GM12801 (cell line): ENCODE measurements at regions not wholly inside any gene's neighbourhood (a gene's known extent, or its start where the extent isn't known, plus 50 kb on each side); places are given as distances from the start of the nearest gene placed in this dataset.

ENCODE experiments used
- TF ChIP-seq, protein P1 (sequence below): IDR thresholded peaks from one replicate; pipeline ENCODE4 v1.5.1; 2011; ENCODE audit warnings: control low read depth; ENCODE audit not compliant: insufficient read length; ENCODE audit errors: extremely low read depth

DNA sequence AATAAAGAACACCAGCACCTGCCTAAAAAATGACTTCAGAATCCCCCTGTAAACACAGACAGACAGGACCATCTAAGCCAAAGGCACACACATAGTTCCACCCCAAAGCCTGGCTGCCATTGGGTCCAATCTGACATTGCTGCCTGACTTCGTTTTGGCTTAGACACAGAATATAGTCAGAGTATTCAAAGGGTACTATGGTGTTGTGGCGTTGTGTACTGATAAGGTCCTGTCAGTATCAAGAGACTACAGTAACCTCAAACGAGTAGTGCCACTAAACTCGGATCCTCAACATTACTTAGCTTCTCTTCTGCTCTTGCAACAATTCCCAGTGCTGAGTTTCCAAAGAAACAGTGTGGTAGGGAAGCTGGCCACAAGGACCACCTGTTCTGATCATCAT is 169.3 kb upstream of the NR5A2 start:
- TF ChIP-seq, protein P1, sequence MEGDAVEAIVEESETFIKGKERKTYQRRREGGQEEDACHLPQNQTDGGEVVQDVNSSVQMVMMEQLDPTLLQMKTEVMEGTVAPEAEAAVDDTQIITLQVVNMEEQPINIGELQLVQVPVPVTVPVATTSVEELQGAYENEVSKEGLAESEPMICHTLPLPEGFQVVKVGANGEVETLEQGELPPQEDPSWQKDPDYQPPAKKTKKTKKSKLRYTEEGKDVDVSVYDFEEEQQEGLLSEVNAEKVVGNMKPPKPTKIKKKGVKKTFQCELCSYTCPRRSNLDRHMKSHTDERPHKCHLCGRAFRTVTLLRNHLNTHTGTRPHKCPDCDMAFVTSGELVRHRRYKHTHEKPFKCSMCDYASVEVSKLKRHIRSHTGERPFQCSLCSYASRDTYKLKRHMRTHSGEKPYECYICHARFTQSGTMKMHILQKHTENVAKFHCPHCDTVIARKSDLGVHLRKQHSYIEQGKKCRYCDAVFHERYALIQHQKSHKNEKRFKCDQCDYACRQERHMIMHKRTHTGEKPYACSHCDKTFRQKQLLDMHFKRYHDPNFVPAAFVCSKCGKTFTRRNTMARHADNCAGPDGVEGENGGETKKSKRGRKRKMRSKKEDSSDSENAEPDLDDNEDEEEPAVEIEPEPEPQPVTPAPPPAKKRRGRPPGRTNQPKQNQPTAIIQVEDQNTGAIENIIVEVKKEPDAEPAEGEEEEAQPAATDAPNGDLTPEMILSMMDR: no peak

DNA sequence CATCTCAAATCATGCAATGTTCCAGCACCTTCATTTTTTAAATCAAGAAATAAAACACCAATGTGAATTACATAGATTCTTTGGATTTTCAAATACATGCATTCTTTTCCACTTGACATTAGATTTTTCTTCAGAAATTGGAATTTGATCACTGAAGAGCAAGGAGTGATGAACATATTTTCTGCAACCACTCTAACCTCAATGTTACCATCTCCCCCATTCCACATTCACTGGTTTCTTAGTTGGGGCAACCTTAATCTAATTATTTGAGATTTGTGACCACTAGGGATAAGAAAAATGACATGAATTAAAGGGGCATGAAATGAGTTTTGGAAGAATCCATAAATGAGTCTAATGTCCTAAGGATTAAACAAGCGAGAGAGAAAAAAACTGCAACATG is 168.7 kb upstream of the NR5A2 start:
- TF ChIP-seq, protein P1: no peak

DNA sequence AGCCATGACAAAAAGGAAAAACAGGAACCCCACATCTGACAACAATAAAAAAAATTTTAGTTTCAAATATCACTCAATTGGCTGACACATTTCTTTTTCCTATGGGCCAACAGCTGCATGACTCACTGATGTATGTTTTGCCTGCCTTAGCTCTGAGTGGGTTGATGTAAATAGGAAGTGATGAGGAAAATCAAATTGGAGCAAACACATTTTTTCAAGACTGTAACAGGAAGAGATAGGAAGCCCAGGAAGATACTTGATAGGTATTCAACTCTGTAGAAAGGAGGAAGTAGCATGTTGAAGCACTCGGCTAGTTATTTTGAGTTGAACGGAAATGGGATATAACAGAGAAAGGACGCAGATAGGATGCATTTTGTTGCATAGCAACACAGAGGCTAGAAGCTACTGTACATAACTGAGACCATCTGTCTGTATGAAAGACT is 168.0 kb upstream of the NR5A2 start:
- TF ChIP-seq, protein P1: no peak

DNA sequence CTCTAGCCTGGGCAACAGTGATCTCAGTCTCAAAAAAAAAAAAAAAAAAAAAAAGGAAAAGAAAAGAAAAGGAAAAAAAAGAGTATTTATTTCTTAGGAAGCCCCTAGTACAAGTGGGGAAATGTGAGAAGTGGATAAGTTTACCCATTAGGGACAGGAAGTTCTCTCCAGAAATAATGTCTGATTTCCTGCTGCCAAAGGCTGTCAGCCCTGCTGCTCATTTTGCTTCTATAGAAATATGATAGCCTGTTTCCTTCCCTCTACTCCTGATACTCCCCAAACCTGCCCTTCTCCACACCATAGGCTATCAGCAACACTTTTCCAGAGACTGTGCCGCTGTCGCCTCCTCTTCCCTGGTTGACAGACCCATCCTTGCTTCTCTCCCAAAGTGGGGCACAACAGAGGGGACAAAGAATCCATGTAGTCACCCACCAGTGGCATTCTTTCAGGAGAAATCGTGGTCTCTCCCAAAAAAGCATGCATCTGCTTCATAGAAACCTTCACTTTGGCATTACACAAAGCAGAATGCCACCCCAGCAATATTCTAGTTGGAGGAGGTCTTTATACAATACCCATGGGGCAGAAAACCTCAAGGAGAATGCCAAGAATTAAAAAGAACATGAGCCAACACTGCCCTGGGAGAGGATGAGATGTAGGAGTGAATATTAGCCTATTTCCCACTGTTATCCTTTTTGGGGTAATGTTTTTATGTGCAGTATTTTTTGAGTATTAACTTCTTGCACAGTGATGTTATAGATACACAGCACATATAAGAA is 166.3 kb upstream of the NR5A2 start:
- TF ChIP-seq, protein P1: no peak

DNA sequence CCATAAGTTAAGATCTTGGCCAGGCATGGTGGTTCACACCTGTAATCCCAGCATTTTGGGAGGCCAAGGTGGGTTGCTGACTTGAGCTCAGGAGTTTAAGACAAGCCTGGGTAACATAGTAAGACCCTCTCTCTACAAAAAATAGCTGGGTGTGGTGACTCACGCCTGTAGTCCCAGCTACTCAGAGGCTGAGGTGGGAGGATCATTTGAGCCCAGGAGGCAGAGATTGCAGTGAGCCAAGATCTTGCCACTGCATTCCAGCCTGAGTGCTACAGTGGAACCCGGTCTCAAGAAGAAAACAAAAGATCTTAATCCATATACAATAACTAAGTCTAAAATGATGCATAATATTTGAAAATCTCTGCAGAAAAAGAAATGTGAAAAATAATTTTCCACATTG is 165.5 kb upstream of the NR5A2 start:
- TF ChIP-seq, protein P1: no peak

DNA sequence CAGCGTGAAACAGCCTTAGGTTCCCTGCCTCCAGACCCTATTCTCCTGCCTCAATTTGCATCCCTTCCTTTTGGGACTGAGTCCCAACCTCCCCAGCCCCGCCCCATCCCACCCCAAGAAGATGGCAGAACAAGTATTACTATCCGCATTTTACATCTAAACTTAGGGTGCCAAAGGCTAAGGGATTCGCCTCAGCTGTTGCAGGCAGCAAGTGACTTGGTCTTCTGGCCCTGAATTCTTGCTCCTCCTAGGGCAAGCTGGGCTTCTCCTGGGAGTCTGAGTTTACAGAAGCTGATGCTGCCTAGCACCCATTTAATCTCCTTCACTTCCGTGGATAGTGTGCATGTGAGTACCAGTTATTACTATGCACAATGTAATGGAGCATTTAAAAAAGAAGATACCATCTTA is 161.3 kb upstream of the NR5A2 start:
- TF ChIP-seq, protein P1: no peak

DNA sequence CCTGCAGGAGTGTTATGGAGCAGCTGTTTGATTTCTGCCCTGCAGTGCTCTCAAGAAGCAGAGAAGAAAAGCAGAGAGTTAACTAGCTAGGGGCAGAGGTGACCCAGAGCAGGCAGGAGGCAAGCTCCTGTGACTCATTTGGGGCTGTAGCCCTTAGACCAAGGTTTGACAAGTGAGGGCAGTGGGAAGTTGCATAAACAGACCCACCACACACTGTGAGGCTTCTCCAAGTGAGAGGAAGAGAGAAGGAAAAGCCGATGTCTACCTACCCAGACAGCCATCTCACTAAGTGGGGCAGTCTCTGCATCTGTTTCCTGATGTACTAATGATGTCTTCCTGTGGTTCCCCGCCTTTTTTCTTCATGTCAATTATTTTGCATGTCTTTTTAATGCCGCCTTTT is 159.9 kb upstream of the NR5A2 start:
- TF ChIP-seq, protein P1: no peak

DNA sequence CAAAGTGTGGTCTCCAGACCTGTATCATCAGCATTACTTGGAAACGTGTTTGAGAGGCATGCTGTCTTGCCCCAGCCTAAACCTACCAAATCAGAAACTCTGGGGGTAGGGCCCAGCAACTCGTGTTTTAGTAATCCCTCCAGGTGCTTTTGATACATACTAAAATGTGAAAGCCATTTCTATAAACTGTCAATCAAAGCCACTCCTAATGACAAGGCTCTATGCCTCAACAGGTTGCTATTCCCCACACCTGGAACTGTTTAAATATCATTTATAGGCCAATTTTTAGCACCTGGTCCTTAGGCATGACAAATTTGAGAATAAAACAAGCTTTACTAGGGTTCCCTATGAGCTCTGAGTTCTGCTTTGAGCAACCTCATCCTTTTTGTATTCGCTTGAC is 158.7 kb upstream of the NR5A2 start:
- TF ChIP-seq, protein P1: no peak
